Loucy (cell line): ENCODE measurements at regions not wholly inside any gene's neighbourhood (a gene's known extent, or its start where the extent isn't known, plus 50 kb on each side); places are given as distances from the start of the nearest gene placed in this dataset.

Source experiments
- H2AFZ ChIP-seq: fragments of 200-600 bp; sonication (generic); 2 replicates; pipeline ENCODE4 v1.6.0; 2016; ENCODE audit warnings: antibody characterized with exemption, mild to moderate bottlenecking, low read length, moderate library complexity
- H3F3A ChIP-seq: fragments of 200-600 bp; 2 replicates; pipeline ENCODE4 v1.6.0; 2016; ENCODE audit warnings: antibody characterized with exemption, low read depth, mild to moderate bottlenecking
- H3K27me3 ChIP-seq: fragments of 200-600 bp; sonication (generic); 2 replicates; pipeline ENCODE4 v1.6.1; 2014; ENCODE audit warnings: low read length, mild to moderate bottlenecking; ENCODE audit not compliant: insufficient read depth, poor library complexity, severe bottlenecking
- H3K36me3 ChIP-seq: fragments of 200-600 bp; sonication (generic); 2 replicates; pipeline ENCODE4 v1.6.1; 2016; ENCODE audit warnings: low read length; ENCODE audit not compliant: insufficient read depth
- H3K4me1 ChIP-seq: fragments of 200-600 bp; sonication (generic); 2 replicates; pipeline ENCODE4 v1.5.1; 2014; ENCODE audit warnings: low read length, mild to moderate bottlenecking; ENCODE audit not compliant: insufficient read depth, poor library complexity, severe bottlenecking
- H3K4me2 ChIP-seq: fragments of 200-600 bp; sonication (generic); 2 replicates; pipeline ENCODE4 v1.6.0; 2014; ENCODE audit warnings: antibody characterized with exemption, low read length, low read depth, mild to moderate bottlenecking; ENCODE audit not compliant: poor library complexity, severe bottlenecking
- H3K4me3 ChIP-seq: fragments of 200-600 bp; sonication (generic); 2 replicates; pipeline ENCODE4 v1.5.1; 2014; ENCODE audit warnings: low read length, mild to moderate bottlenecking, mixed read lengths; ENCODE audit not compliant: poor library complexity, severe bottlenecking
- H3K79me2 ChIP-seq: fragments of 200-600 bp; sonication (generic); 2 replicates; pipeline ENCODE4 v1.6.1; 2014; ENCODE audit warnings: low read length; ENCODE audit not compliant: insufficient read depth
- H3K9ac ChIP-seq: fragments of 200-600 bp; sonication (generic); 2 replicates; pipeline ENCODE4 v1.6.0; 2014; ENCODE audit warnings: mild to moderate bottlenecking, low read depth, low read length, moderate library complexity; ENCODE audit not compliant: poor library complexity, severe bottlenecking
- H3K9me2 ChIP-seq: fragments of 200-600 bp; sonication (generic); replicated peaks from 2 replicates; pipeline ENCODE4 v1.6.1; 2016; ENCODE audit warnings: low read depth, low read length, mixed read lengths
- H3K9me3 ChIP-seq: fragments of 200-600 bp; sonication (generic); 2 replicates; pipeline ENCODE4 v1.6.1; 2014; ENCODE audit warnings: mild to moderate bottlenecking, antibody characterized with exemption, low read length, low read depth; ENCODE audit not compliant: insufficient read depth
- H4K20me1 ChIP-seq: fragments of 200-600 bp; sonication (generic); 2 replicates; pipeline ENCODE4 v1.6.0; 2014; ENCODE audit warnings: antibody characterized with exemption, low read length, mild to moderate bottlenecking; ENCODE audit not compliant: insufficient read depth, poor library complexity, severe bottlenecking
- CTCF ChIP-seq: fragments of 200-600 bp; sonication (generic); conservative IDR thresholded peaks from 2 replicates; pipeline ENCODE4 v1.5.1; 2014; ENCODE audit warnings: mild to moderate bottlenecking, antibody characterized with exemption, low read length
- EZH2phosphoT487 ChIP-seq: fragments of 200-600 bp; IDR thresholded peaks from 2 replicates; pipeline ENCODE4 v1.6.1; 2018; ENCODE audit warnings: antibody characterized with exemption, mild to moderate bottlenecking, moderate library complexity, borderline replicate concordance

- no peaks in the 10 kb centered on the region for H3K4me1 ChIP-seq
- no peaks in the 10 kb centered on the region for H3K36me3 ChIP-seq
- no peaks in the 10 kb centered on the region for H3K9me2 ChIP-seq
- no peak for TF ChIP-seq EZH2phosphoT487
- TF ChIP-seq CTCF = no peak
- no peak overlapping the region for H3K4me3 ChIP-seq
- no peak overlapping the region for H3K4me2 ChIP-seq
- no peak overlapping the region for H2AFZ ChIP-seq
- H3K79me2 ChIP-seq = no peaks in the 10 kb centered on the region
- no peak overlapping the region for H3K9ac ChIP-seq
- H3K27me3 ChIP-seq = no peaks in the 10 kb centered on the region
- H3F3A ChIP-seq = no peaks in the 10 kb centered on the region
- H4K20me1 ChIP-seq = no peaks in the 10 kb centered on the region
- peaks cover 3% of the 10 kb centered on the region; the same call in 1 of the 2 replicates for H3K9me3 ChIP-seq
Measured at GRCh38 chr6:927157-927556, 234.2 kb upstream of the EXOC2 start.

GRCh38 chr6:925656-926213 lies 232.8 kb upstream of the EXOC2 start:
- Histone ChIP-seq H3K4me1 (no peaks in the 10 kb centered on the region), H3K36me3 (no peaks in the 10 kb centered on the region), H3F3A (no peaks in the 10 kb centered on the region), H3K4me2 (no peak overlapping the region), H3K9me2 (no peaks in the 10 kb centered on the region), H4K20me1 (no peaks in the 10 kb centered on the region), H3K4me3 (no peak overlapping the region), H3K9me3 (peaks cover 13% of the 10 kb centered on the region; the same call in 1 of the 2 replicates), H3K27me3 (no peaks in the 10 kb centered on the region), H2AFZ (no peak overlapping the region), H3K9ac (no peak overlapping the region), H3K79me2 (no peaks in the 10 kb centered on the region)
- TF ChIP-seq EZH2phosphoT487 (no peak), CTCF (no peak)

GRCh38 chr6:924661-925060 lies 231.7 kb upstream of the EXOC2 start:
- Histone ChIP-seq H3K79me2 (no peaks in the 10 kb centered on the region), H3K9ac (no peak overlapping the region), H3K4me1 (no peaks in the 10 kb centered on the region), H3K4me3 (no peak overlapping the region), H2AFZ (no peak overlapping the region), H3K27me3 (no peaks in the 10 kb centered on the region), H3K4me2 (no peak overlapping the region), H3K9me2 (no peaks in the 10 kb centered on the region), H3F3A (no peaks in the 10 kb centered on the region), H4K20me1 (no peaks in the 10 kb centered on the region), H3K36me3 (no peaks in the 10 kb centered on the region), H3K9me3 (peaks cover 15% of the 10 kb centered on the region; the same call in 1 of the 2 replicates)
- TF ChIP-seq CTCF = no peak
- no peak for TF ChIP-seq EZH2phosphoT487
